ENCODE measurements at regions not wholly inside any gene's neighbourhood (a gene's known extent, or its start where the extent isn't known, plus 50 kb on each side); places are given as distances from the start of the nearest gene placed in this dataset.
"Not testable (repeated sequence)": the region's sequence is repeated elsewhere in the genome, so short reads cannot be mapped to it uniquely, and the experiment has no call there.

GRCh38 chr16:88204131-88205110, 178.3 kb upstream of the ZNF469 start:
- H3K9me3 Mint-ChIP-seq (ENCODE audit: insufficient read depth); ATAC-seq; DNase-seq; H3K36me3 Mint-ChIP-seq (ENCODE audit: low read depth); H3K4me1 Mint-ChIP-seq (ENCODE audit: low read depth); CTCF ChIA-PET; H3K27ac Mint-ChIP-seq; H3K27me3 Mint-ChIP-seq (ENCODE audit: low read depth); H3K4me3 Mint-ChIP-seq; POLR2A ChIA-PET: not testable (repeated sequence)

- H3K9me3 Mint-ChIP-seq (ENCODE audit: insufficient read depth); H3K36me3 Mint-ChIP-seq (ENCODE audit: low read depth); H3K27ac Mint-ChIP-seq; H3K27me3 Mint-ChIP-seq (ENCODE audit: low read depth); POLR2A ChIA-PET; CTCF ChIA-PET; ATAC-seq; H3K4me3 Mint-ChIP-seq; DNase-seq; H3K4me1 Mint-ChIP-seq (ENCODE audit: low read depth): not testable (repeated sequence)
Observed at GRCh38 chr16:88205482-88205881, 177.3 kb upstream of the ZNF469 start.

GRCh38 chr16:88206006-88206405, 176.8 kb upstream of the ZNF469 start:
- H3K27ac Mint-ChIP-seq; CTCF ChIA-PET; POLR2A ChIA-PET; DNase-seq; ATAC-seq; H3K27me3 Mint-ChIP-seq (ENCODE audit: low read depth); H3K4me3 Mint-ChIP-seq; H3K4me1 Mint-ChIP-seq (ENCODE audit: low read depth); H3K9me3 Mint-ChIP-seq (ENCODE audit: insufficient read depth); H3K36me3 Mint-ChIP-seq (ENCODE audit: low read depth): not testable (repeated sequence)

DNA sequence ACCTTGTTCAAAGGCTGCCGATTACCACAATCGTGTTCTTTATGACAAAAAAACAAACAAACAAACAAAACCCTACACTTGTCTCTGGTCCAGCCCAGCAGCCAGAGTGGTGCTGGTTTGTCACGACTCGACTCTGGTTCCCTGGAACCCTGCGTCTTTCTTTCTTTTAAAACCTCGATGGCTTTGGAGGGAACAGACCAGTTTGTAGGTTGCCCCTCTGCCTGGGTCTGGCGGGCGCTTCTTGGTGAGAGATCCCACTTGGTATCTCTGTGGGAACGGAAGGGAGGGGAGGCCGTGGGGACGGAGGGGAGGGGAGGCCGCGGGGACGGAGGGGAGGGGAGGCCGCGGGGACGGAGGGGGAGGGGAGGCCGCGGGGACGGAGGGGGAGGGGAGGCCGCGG, 176.2 kb upstream of the ZNF469 start:
- H3K36me3 Mint-ChIP-seq (ENCODE audit: low read depth); H3K9me3 Mint-ChIP-seq (ENCODE audit: insufficient read depth); H3K4me3 Mint-ChIP-seq; DNase-seq; H3K4me1 Mint-ChIP-seq (ENCODE audit: low read depth); CTCF ChIA-PET; POLR2A ChIA-PET; ATAC-seq; H3K27me3 Mint-ChIP-seq (ENCODE audit: low read depth); H3K27ac Mint-ChIP-seq: not testable (repeated sequence)

DNA sequence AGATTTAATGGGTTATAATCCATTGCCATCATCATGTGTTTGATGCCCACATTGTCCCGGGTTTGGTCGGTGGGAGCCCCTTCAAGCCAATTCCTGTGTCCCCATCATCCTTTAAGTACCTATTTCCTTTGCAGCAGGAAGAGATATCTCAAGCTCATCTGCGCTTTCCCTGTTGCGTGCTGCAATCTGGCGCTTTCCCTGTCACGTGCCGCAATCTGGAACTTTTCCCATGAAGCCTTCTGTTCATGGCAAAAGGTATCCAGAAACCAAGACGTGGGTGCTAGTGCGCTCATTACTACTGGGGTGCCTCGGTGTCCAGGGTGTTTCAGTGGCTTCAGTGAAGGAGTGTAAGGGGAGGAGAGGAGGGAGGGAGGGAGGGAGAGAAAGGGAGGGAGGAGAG, 174.6 kb upstream of the ZNF469 start:
- POLR2A ChIA-PET: no interaction called here
- H3K4me1 Mint-ChIP-seq (ENCODE audit: low read depth): no peaks in the 10 kb centered on the region
- no peak overlapping the region for H3K4me3 Mint-ChIP-seq
- peaks cover 4% of the 10 kb centered on the region for H3K27me3 Mint-ChIP-seq (ENCODE audit: low read depth)
- ATAC-seq (no peak), DNase-seq (no peak)
- peaks cover 7% of the 10 kb centered on the region for H3K9me3 Mint-ChIP-seq (ENCODE audit: insufficient read depth)
- CTCF ChIA-PET: no interaction called here
- H3K36me3 Mint-ChIP-seq (ENCODE audit: low read depth): no peaks in the 10 kb centered on the region
- H3K27ac Mint-ChIP-seq: no peak overlapping the region

DNA sequence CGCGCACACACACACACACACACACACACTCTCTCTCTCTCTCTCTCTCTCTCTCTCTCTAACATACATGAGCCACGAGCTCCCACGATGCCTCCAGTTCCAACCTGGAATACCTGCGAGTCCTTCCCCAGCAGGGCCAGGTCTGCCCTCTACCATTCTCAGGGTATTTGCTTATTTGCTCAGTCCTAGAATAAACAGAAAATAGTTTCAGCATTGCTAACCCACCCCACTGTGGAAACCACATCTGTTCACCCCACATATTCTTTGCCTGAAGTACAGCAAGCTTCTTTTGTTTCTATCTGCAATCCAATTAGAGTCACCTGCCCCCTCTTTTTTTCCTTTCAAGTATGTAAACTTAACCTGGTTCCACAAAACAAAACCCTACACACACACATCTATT, 174.0 kb upstream of the ZNF469 start:
- CTCF ChIA-PET; H3K27ac Mint-ChIP-seq; H3K4me3 Mint-ChIP-seq; ATAC-seq; DNase-seq; POLR2A ChIA-PET; H3K27me3 Mint-ChIP-seq (ENCODE audit: low read depth); H3K9me3 Mint-ChIP-seq (ENCODE audit: insufficient read depth); H3K4me1 Mint-ChIP-seq (ENCODE audit: low read depth); H3K36me3 Mint-ChIP-seq (ENCODE audit: low read depth): not testable (repeated sequence)

- H3K4me3 Mint-ChIP-seq; H3K27me3 Mint-ChIP-seq (ENCODE audit: low read depth); H3K36me3 Mint-ChIP-seq (ENCODE audit: low read depth); H3K9me3 Mint-ChIP-seq (ENCODE audit: insufficient read depth); POLR2A ChIA-PET; H3K27ac Mint-ChIP-seq; DNase-seq; CTCF ChIA-PET; ATAC-seq; H3K4me1 Mint-ChIP-seq (ENCODE audit: low read depth): not testable (repeated sequence)
Observed at GRCh38 chr16:88209579-88209978, 173.2 kb upstream of the ZNF469 start.

- CTCF ChIA-PET; H3K36me3 Mint-ChIP-seq (ENCODE audit: low read depth); H3K27ac Mint-ChIP-seq; ATAC-seq; H3K4me1 Mint-ChIP-seq (ENCODE audit: low read depth); H3K27me3 Mint-ChIP-seq (ENCODE audit: low read depth); POLR2A ChIA-PET; DNase-seq; H3K4me3 Mint-ChIP-seq: not testable (repeated sequence)
- H3K9me3 Mint-ChIP-seq (ENCODE audit: insufficient read depth): peaks cover 15% of the 10 kb centered on the region
Observed at GRCh38 chr16:88213937-88214336, 168.8 kb upstream of the ZNF469 start.

DNA sequence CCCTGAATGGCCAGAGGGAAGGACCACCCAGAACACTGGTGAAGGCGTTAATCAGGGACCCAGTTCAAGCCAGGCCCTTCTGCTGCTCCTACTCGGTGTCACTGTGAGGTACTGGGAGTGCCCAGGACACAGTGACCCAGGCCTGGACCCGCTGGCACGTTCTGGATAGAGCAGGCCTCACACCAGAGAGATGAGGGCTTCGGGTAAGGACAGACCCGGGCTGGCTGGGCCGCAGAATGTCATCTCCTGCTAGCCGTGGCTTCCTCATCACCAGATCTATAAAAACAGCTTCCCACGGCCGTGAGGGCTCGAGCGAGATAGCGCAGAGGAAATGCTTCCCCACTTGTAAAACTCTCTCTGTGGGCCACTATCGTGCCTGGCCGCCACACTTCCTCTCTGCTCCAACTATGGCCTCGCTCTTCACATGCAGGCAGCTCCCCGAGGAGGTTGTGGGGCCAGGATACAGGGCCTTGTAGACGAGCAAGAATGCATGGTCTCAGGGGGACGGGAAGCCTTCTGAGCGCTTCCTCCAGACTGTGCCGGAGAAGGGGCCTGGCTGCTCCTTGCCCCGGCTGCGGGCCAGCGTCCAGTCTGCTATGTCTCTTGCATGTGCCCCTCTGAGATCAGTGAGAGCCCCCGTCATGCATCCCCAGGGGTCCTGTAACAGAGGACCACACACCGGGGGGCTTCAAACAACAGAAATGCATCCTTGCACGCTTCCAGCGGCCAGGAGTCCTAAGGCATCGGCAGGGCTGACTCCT, 161.6 kb upstream of the ZNF469 start:
- H3K36me3 Mint-ChIP-seq (ENCODE audit: low read depth); H3K27me3 Mint-ChIP-seq (ENCODE audit: low read depth); H3K9me3 Mint-ChIP-seq (ENCODE audit: insufficient read depth); ATAC-seq; POLR2A ChIA-PET; H3K4me1 Mint-ChIP-seq (ENCODE audit: low read depth); CTCF ChIA-PET; H3K4me3 Mint-ChIP-seq; H3K27ac Mint-ChIP-seq; DNase-seq: not testable (repeated sequence)

DNA sequence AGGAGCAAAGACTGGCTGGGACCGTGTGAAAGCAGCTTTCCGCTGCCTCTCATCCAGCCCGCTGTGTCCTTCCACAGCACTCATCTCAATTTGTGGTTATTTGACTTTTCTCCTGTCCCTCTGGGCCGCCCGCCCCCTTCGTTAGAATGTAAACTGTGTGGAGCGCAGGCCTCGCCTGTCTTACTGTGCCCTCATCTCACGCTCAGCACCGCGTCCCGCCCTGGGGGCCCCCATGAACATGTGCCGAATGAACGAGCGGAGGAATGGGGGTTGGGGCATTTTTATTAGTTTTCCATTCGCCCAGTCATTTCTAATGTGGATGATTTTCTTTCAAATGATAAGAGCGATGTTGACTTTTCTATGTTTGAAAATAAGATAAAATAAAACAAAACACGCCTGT, 159.1 kb upstream of the ZNF469 start:
- ATAC-seq; H3K27ac Mint-ChIP-seq; H3K36me3 Mint-ChIP-seq (ENCODE audit: low read depth); CTCF ChIA-PET; H3K4me3 Mint-ChIP-seq; H3K27me3 Mint-ChIP-seq (ENCODE audit: low read depth); H3K9me3 Mint-ChIP-seq (ENCODE audit: insufficient read depth); DNase-seq; H3K4me1 Mint-ChIP-seq (ENCODE audit: low read depth); POLR2A ChIA-PET: not testable (repeated sequence)

GRCh38 chr16:88224131-88224898, 158.4 kb upstream of the ZNF469 start:
- H3K36me3 Mint-ChIP-seq (ENCODE audit: low read depth); H3K4me3 Mint-ChIP-seq; DNase-seq; POLR2A ChIA-PET; ATAC-seq; H3K4me1 Mint-ChIP-seq (ENCODE audit: low read depth); H3K27ac Mint-ChIP-seq; H3K27me3 Mint-ChIP-seq (ENCODE audit: low read depth); CTCF ChIA-PET; H3K9me3 Mint-ChIP-seq (ENCODE audit: insufficient read depth): not testable (repeated sequence)

GRCh38 chr16:88225640-88226230, 157.0 kb upstream of the ZNF469 start:
- H3K4me3 Mint-ChIP-seq; H3K27ac Mint-ChIP-seq; H3K9me3 Mint-ChIP-seq (ENCODE audit: insufficient read depth); POLR2A ChIA-PET; ATAC-seq; H3K27me3 Mint-ChIP-seq (ENCODE audit: low read depth); H3K36me3 Mint-ChIP-seq (ENCODE audit: low read depth); H3K4me1 Mint-ChIP-seq (ENCODE audit: low read depth); CTCF ChIA-PET; DNase-seq: not testable (repeated sequence)
